SK-N-SH treated with all-trans-retinoic acid at 6 μM for 48 hours (cell line): ENCODE measurements at regions not wholly inside any gene's neighbourhood (a gene's known extent, or its start where the extent isn't known, plus 50 kb on each side); places are given as distances from the start of the nearest gene placed in this dataset.
A peak's percentile ranks its signal among the peaks of the same experiment; 100 is the strongest.

Experiments
- ATAC-seq: fragments of 200-7000 bp; cut with Tn5 transposase; 3 replicates; pipeline ENCODE4 v1.9.1; 2020; ENCODE audit warnings: mild to moderate bottlenecking, moderate library complexity
- ARNTL ChIP-seq: fragments of 450-650 bp; formaldehyde crosslinking; IDR thresholded peaks from 2 replicates; pipeline ENCODE4 v1.5.0; 2020; ENCODE audit warnings: low read depth, mild to moderate bottlenecking, moderate library complexity, borderline replicate concordance
- CREB5 ChIP-seq: fragments of 250-450 bp; sonication (Bioruptor Pico); IDR thresholded peaks from 2 replicates; pipeline ENCODE4 v1.5.1; 2020; ENCODE audit warnings: low read depth, mild to moderate bottlenecking, moderate library complexity
- CSDC2 ChIP-seq: fragments of 250-450 bp; sonication (Bioruptor Pico); IDR thresholded peaks from 2 replicates; pipeline ENCODE4 v1.5.0; 2020; ENCODE audit warnings: mild to moderate bottlenecking, moderate library complexity
- ESRRG ChIP-seq: fragments of 250-450 bp; sonication (Bioruptor Pico); IDR thresholded peaks from 2 replicates; pipeline ENCODE4 v1.6.1; 2021; ENCODE audit warnings: mild to moderate bottlenecking
- GLIS3 ChIP-seq: fragments of 250-450 bp; sonication (Bioruptor Pico); IDR thresholded peaks from 2 replicates; pipeline ENCODE4 v1.5.0; 2020; ENCODE audit warnings: mild to moderate bottlenecking, moderate library complexity
- ISL1 ChIP-seq: fragments of 250-450 bp; sonication (Bioruptor Pico); IDR thresholded peaks from 2 replicates; pipeline ENCODE4 v2.1.2; 2022; ENCODE audit warnings: mild to moderate bottlenecking, moderate library complexity
- OSR1 ChIP-seq: fragments of 250-450 bp; sonication (Bioruptor Pico); IDR thresholded peaks from 2 replicates; pipeline ENCODE4 v1.8.0; 2022; ENCODE audit warnings: moderate library complexity, mild to moderate bottlenecking, inconsistent platforms
- PATZ1 ChIP-seq: fragments of 250-450 bp; sonication (Bioruptor Pico); IDR thresholded peaks from 2 replicates; pipeline ENCODE4 v1.8.0; 2020; ENCODE audit warnings: mild to moderate bottlenecking, moderate library complexity, borderline replicate concordance
- RARB ChIP-seq: fragments of 250-450 bp; sonication (Bioruptor Pico); IDR thresholded peaks from 2 replicates; pipeline ENCODE4 v1.8.0; 2021; ENCODE audit warnings: mild to moderate bottlenecking, moderate library complexity
- SNAI2 ChIP-seq: fragments of 250-450 bp; sonication (Bioruptor Pico); IDR thresholded peaks from 2 replicates; pipeline ENCODE4 v1.5.0; 2020; ENCODE audit warnings: mild to moderate bottlenecking, moderate library complexity
- TCF4 ChIP-seq: fragments of 250-450 bp; sonication (Bioruptor Pico); IDR thresholded peaks from 2 replicates; pipeline ENCODE4 v1.8.0; 2021; ENCODE audit warnings: mild to moderate bottlenecking, moderate library complexity, borderline replicate concordance
- TOX ChIP-seq: fragments of 250-450 bp; sonication (Bioruptor Pico); IDR thresholded peaks from 2 replicates; pipeline ENCODE4 v1.8.0; 2021; ENCODE audit warnings: mild to moderate bottlenecking, moderate library complexity, borderline replicate concordance
- ZC3H10 ChIP-seq: fragments of 250-450 bp; sonication (Bioruptor Pico); IDR thresholded peaks from 2 replicates; pipeline ENCODE4 v1.5.1; 2021; ENCODE audit warnings: mild to moderate bottlenecking, moderate library complexity
- ZFP3 ChIP-seq: fragments of 250-450 bp; sonication (Bioruptor Pico); IDR thresholded peaks from 2 replicates; pipeline ENCODE4 v1.5.0; 2020; ENCODE audit warnings: mild to moderate bottlenecking, moderate library complexity
- ZFP30 ChIP-seq: fragments of 450-650 bp; formaldehyde crosslinking; IDR thresholded peaks from 2 replicates; pipeline ENCODE4 v1.5.0; 2022; ENCODE audit warnings: mild to moderate bottlenecking, moderate library complexity
- ZNF70 ChIP-seq: fragments of 450-650 bp; formaldehyde crosslinking; IDR thresholded peaks from 2 replicates; pipeline ENCODE4 v1.5.0; 2020; ENCODE audit warnings: mild to moderate bottlenecking, moderate library complexity
- ZNF8 ChIP-seq: fragments of 450-650 bp; formaldehyde crosslinking; IDR thresholded peaks from 2 replicates; pipeline ENCODE4 v1.5.0; 2020; ENCODE audit warnings: mild to moderate bottlenecking, moderate library complexity
- TF ChIP-seq, protein P1 (sequence below): fragments of 250-450 bp; sonication (Bioruptor Pico); IDR thresholded peaks from 2 replicates; pipeline ENCODE4 v1.5.1; 2021; ENCODE audit warnings: mild to moderate bottlenecking, moderate library complexity
- TF ChIP-seq, protein P2 (sequence below): fragments of 250-450 bp; sonication (Bioruptor Pico); IDR thresholded peaks from 2 replicates; pipeline ENCODE4 v1.8.0; 2021; ENCODE audit warnings: low read depth, mild to moderate bottlenecking, moderate library complexity, borderline replicate concordance

DNA sequence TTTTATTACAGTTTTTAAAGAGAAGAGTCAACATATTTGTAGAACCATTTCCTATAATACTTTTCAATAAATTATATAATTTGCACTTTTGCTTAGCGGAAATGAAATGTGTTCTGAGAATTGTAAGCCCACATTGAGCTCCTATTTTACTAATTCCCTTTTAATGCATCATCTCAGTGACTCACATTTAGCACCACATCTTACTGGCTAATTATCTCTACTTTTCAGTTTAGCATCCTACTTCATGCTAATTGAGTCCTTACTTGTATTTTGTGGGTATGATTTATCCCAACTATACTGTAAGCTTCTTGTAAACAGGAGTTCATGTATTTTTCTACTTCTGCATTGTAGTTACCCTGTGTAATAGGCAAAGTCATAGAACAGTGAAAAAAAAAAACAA, 67.5 kb downstream of the TMX1 start:
- TF ChIP-seq TCF4 (CRISPR knock-in tag) (no peak), ESRRG (CRISPR knock-in tag) (no peak), ZFP30 (no peak), ISL1 (CRISPR knock-in tag) (no peak), CSDC2 (CRISPR knock-in tag) (no peak), OSR1 (CRISPR knock-in tag) (no peak), ZC3H10 (CRISPR knock-in tag) (no peak), ZFP3 (CRISPR knock-in tag) (no peak), CREB5 (CRISPR knock-in tag) (no peak), RARB (no peak)
- TF ChIP-seq, protein P1, sequence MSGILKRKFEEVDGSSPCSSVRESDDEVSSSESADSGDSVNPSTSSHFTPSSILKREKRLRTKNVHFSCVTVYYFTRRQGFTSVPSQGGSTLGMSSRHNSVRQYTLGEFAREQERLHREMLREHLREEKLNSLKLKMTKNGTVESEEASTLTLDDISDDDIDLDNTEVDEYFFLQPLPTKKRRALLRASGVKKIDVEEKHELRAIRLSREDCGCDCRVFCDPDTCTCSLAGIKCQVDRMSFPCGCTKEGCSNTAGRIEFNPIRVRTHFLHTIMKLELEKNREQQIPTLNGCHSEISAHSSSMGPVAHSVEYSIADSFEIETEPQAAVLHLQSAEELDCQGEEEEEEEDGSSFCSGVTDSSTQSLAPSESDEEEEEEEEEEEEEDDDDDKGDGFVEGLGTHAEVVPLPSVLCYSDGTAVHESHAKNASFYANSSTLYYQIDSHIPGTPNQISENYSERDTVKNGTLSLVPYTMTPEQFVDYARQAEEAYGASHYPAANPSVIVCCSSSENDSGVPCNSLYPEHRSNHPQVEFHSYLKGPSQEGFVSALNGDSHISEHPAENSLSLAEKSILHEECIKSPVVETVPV (CRISPR knock-in tag) = no peak
- TF ChIP-seq, protein P2, sequence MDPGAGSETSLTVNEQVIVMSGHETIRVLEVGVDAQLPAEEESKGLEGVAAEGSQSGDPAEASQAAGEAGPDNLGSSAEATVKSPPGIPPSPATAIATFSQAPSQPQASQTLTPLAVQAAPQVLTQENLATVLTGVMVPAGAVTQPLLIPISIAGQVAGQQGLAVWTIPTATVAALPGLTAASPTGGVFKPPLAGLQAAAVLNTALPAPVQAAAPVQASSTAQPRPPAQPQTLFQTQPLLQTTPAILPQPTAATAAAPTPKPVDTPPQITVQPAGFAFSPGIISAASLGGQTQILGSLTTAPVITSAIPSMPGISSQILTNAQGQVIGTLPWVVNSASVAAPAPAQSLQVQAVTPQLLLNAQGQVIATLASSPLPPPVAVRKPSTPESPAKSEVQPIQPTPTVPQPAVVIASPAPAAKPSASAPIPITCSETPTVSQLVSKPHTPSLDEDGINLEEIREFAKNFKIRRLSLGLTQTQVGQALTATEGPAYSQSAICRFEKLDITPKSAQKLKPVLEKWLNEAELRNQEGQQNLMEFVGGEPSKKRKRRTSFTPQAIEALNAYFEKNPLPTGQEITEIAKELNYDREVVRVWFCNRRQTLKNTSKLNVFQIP (CRISPR knock-in tag) = no peak
- no peak for ATAC-seq

GRCh38 chr14:51308866-51309265, 68.8 kb downstream of the TMX1 start:
- peak; percentile 18 for ATAC-seq
- TF ChIP-seq ARNTL (CRISPR knock-in tag) (no peak), ZFP30 (no peak), CREB5 (CRISPR knock-in tag) (no peak), PATZ1 (CRISPR knock-in tag) (no peak), ZNF8 (CRISPR knock-in tag) (no peak), CSDC2 (CRISPR knock-in tag) (no peak), ZFP3 (CRISPR knock-in tag) (no peak)

- TF ChIP-seq SNAI2 (CRISPR knock-in tag) (no peak), GLIS3 (CRISPR knock-in tag) (no peak), ISL1 (CRISPR knock-in tag) (no peak), ZNF70 (CRISPR knock-in tag) (no peak), ZNF8 (CRISPR knock-in tag) (no peak), ESRRG (CRISPR knock-in tag) (no peak), TOX (CRISPR knock-in tag) (no peak), CREB5 (CRISPR knock-in tag) (no peak), CSDC2 (CRISPR knock-in tag) (no peak), TCF4 (CRISPR knock-in tag) (no peak), RARB (no peak)
- TF ChIP-seq, protein P1 (CRISPR knock-in tag) = no peak
- TF ChIP-seq, protein P2 (CRISPR knock-in tag) = no peak
- peak; percentile 97 for ATAC-seq
Measured at GRCh38 chr14:51310505-51310944, 70.5 kb downstream of the TMX1 start.
